Thyroid gland (tissue), 4 donors: ENCODE measurements at regions not wholly inside any gene's neighbourhood (a gene's known extent, or its start where the extent isn't known, plus 50 kb on each side); places are given as distances from the start of the nearest gene placed in this dataset.

ENCODE experiments used
- DNase-seq, 2 donors: peaks; one replicate each; pipeline ENCODE4 v3.0.0-alpha.2; 2019
- H3K27ac ChIP-seq, 3 donors: fragments of 200-600 bp; sonication (generic); 1 replicate in 2 of 3; 2 replicates in 1 of 3; pipeline ENCODE4 v1.5.1; 2016 to 2019; ENCODE audit warnings: mild to moderate bottlenecking in 1 of 3, moderate library complexity in 1 of 3
- H3K27me3 ChIP-seq: fragments of 200-600 bp; sonication (generic); one replicate; pipeline ENCODE4 v1.5.1; 2019
- H3K36me3 ChIP-seq, 2 donors: fragments of 200-600 bp; sonication (generic); one replicate each; pipeline ENCODE4 v1.5.1; 2016 to 2019
- H3K4me1 ChIP-seq, 2 donors: fragments of 200-600 bp; sonication (generic); one replicate each; pipeline ENCODE4 v1.5.1; 2017 to 2019
- H3K4me3 ChIP-seq, 3 donors: fragments of 200-600 bp; sonication (generic); replicated peaks in 1 of 3; 1 replicate in 2 of 3; 2 replicates in 1 of 3; pipeline ENCODE4 v1.5.1; 2016; ENCODE audit warnings: mild to moderate bottlenecking in 1 of 3
- H3K9me3 ChIP-seq: fragments of 200-600 bp; sonication (generic); one replicate; pipeline ENCODE4 v1.5.1; 2017
- POLR2A ChIP-seq, 2 donors: fragments of 450-650 bp; IDR thresholded peaks; one replicate each; pipeline ENCODE4 v1.6.1; 2017; ENCODE audit warnings: antibody characterized with exemption in 2 of 2, mild to moderate bottlenecking in 2 of 2, moderate library complexity in 1 of 2
- WGBS, 2 donors: methylation state at CpG; one replicate each; pipeline ENCODE4 v1.1.5; 2017; 5-methylcytosine and 5-hydroxymethylcytosine counted together
- intact Hi-C: fragments of 100-400 bp; cut with DNase I; formaldehyde crosslinking; loops from one replicate; pipeline ENCODE4 v1.15.1; 2023
- TF ChIP-seq, protein P1 (sequence below), 6 experiments: fragments of 200-600 bp in 3 of 6; fragments of 450-650 bp in 3 of 6; sonication (generic) in 3 of 6; IDR thresholded peaks; one replicate each; pipeline ENCODE4 v1.5.1; 2016 to 2019; ENCODE audit warnings: antibody characterized with exemption in 6 of 6, mild to moderate bottlenecking in 2 of 6, inconsistent platforms in 1 of 6, moderate library complexity in 1 of 6

- 74 to 93% methylated on average over 4 of the region's 5 CpGs for WGBS, 2 donors
- H3K36me3 ChIP-seq = no peaks in the 10 kb centered on the region
- H3K9me3 ChIP-seq = no peaks in the 10 kb centered on the region
- no peaks in the 10 kb centered on the region for H3K27me3 ChIP-seq
- H3K4me3 ChIP-seq = no peak overlapping the region
- no peak overlapping the region for H3K27ac ChIP-seq
- TF ChIP-seq POLR2A (IDR thresholded peaks at IDR 0.05) = no peak
- TF ChIP-seq, protein P1, sequence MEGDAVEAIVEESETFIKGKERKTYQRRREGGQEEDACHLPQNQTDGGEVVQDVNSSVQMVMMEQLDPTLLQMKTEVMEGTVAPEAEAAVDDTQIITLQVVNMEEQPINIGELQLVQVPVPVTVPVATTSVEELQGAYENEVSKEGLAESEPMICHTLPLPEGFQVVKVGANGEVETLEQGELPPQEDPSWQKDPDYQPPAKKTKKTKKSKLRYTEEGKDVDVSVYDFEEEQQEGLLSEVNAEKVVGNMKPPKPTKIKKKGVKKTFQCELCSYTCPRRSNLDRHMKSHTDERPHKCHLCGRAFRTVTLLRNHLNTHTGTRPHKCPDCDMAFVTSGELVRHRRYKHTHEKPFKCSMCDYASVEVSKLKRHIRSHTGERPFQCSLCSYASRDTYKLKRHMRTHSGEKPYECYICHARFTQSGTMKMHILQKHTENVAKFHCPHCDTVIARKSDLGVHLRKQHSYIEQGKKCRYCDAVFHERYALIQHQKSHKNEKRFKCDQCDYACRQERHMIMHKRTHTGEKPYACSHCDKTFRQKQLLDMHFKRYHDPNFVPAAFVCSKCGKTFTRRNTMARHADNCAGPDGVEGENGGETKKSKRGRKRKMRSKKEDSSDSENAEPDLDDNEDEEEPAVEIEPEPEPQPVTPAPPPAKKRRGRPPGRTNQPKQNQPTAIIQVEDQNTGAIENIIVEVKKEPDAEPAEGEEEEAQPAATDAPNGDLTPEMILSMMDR (IDR thresholded peaks at IDR 0.05) = no peak
- peaks cover 10 to 13% of the 10 kb centered on the region in 2 donors for H3K4me1 ChIP-seq
- DNase-seq = no peak
- intact Hi-C loops = no loop called here
Measured at GRCh38 chr10:44193567-44194220, 191.2 kb downstream of the CXCL12 start.

GRCh38 chr10:44193166-44193565 is 191.7 kb downstream of the CXCL12 start:
- TF ChIP-seq, protein P1 (IDR thresholded peaks at IDR 0.05) = no peak
- TF ChIP-seq POLR2A (IDR thresholded peaks at IDR 0.05) = no peak
- intact Hi-C loops = no loop called here
- Histone ChIP-seq H3K36me3 (no peaks in the 10 kb centered on the region), H3K4me1 (peaks cover 10 to 13% of the 10 kb centered on the region in 2 donors), H3K9me3 (no peaks in the 10 kb centered on the region), H3K27ac (no peak overlapping the region), H3K27me3 (no peaks in the 10 kb centered on the region), H3K4me3 (no peak overlapping the region)
- DNase-seq = no peak
- 83 to 85% methylated on average over 3 of the region's 3 CpGs for WGBS, 2 donors

GRCh38 chr10:44192435-44192834 is 192.5 kb downstream of the CXCL12 start:
- Histone ChIP-seq H3K27me3 (no peaks in the 10 kb centered on the region), H3K27ac (no peak overlapping the region), H3K4me3 (no peak overlapping the region), H3K36me3 (no peaks in the 10 kb centered on the region), H3K4me1 (peaks cover 10 to 13% of the 10 kb centered on the region in 2 donors), H3K9me3 (no peaks in the 10 kb centered on the region)
- WGBS, 2 donors = 95 to 98% methylated on average over 6 of the region's 6 CpGs
- DNase-seq = no peak
- intact Hi-C loops = no loop called here
- TF ChIP-seq POLR2A (IDR thresholded peaks at IDR 0.05) = no peak
- TF ChIP-seq, protein P1 (IDR thresholded peaks at IDR 0.05) = no peak

- TF ChIP-seq, protein P1 (IDR thresholded peaks at IDR 0.05) = no peak
- no peak for TF ChIP-seq POLR2A (IDR thresholded peaks at IDR 0.05)
- no peak overlapping the region for H3K4me3 ChIP-seq
- H3K27ac ChIP-seq = no peak overlapping the region
- intact Hi-C loops = no loop called here
- peaks cover 4 to 9% of the 10 kb centered on the region in 2 donors for H3K4me1 ChIP-seq
- no peak for DNase-seq
- no peaks in the 10 kb centered on the region for H3K36me3 ChIP-seq
- no peaks in the 10 kb centered on the region for H3K27me3 ChIP-seq
- no peaks in the 10 kb centered on the region for H3K9me3 ChIP-seq
Measured at GRCh38 chr10:44190541-44190940, 194.4 kb downstream of the CXCL12 start.

DNA sequence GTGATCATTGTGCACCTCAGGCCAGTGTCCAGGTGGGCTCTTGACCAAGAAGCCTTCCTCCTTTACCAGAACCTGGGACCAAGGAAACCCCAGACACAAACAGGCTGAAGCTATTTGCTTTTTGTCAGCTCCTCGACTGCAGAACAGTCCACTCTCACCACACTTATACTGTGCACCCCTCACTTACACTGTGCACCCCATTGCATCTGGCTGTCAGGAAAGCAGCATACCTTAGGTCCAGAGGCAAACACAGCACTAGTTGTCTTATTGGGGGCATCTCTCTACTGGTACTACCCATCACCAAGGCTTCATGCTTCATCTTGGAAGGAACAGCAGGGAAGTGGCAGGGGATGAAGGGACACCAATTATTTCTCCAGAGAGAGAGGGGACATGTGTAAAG is 198.1 kb downstream of the CXCL12 start:
- Histone ChIP-seq H3K4me3 (no peak overlapping the region), H3K27ac (no peak overlapping the region), H3K4me1 (no peaks in the 10 kb centered on the region), H3K9me3 (no peaks in the 10 kb centered on the region), H3K27me3 (no peaks in the 10 kb centered on the region), H3K36me3 (no peaks in the 10 kb centered on the region)
- DNase-seq = no peak
- WGBS, 2 donors = 80 to 100% methylated on average over 1 of the region's 1 CpG
- TF ChIP-seq POLR2A (IDR thresholded peaks at IDR 0.05) = no peak
- TF ChIP-seq, protein P1 (IDR thresholded peaks at IDR 0.05) = no peak
- intact Hi-C loops = no loop called here
